ENCODE measurements at regions not wholly inside any gene's neighbourhood (a gene's known extent, or its start where the extent isn't known, plus 50 kb on each side); places are given as distances from the start of the nearest gene placed in this dataset.

DNA sequence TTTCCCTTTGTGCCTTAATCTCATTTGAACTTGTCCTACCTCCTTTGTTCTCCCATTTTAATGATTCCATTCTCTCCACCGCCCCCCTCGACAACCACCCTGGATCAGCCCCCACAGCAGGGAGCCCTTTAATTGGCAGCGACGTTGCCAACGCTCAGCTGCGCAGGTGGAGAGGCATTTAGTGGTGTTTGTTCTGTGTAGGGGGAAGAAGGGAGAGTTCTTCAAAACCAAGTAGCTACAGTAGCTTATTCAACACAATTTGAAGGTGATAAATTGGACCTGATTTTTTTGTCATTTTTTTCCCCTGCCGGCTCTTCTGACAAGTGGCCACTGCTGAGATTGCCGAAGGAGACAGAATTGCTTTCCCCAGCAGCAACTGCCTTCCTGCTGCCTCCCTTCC, 499.1 kb downstream of the CDK5RAP2 start:
- TF ChIP-seq, protein P1, sequence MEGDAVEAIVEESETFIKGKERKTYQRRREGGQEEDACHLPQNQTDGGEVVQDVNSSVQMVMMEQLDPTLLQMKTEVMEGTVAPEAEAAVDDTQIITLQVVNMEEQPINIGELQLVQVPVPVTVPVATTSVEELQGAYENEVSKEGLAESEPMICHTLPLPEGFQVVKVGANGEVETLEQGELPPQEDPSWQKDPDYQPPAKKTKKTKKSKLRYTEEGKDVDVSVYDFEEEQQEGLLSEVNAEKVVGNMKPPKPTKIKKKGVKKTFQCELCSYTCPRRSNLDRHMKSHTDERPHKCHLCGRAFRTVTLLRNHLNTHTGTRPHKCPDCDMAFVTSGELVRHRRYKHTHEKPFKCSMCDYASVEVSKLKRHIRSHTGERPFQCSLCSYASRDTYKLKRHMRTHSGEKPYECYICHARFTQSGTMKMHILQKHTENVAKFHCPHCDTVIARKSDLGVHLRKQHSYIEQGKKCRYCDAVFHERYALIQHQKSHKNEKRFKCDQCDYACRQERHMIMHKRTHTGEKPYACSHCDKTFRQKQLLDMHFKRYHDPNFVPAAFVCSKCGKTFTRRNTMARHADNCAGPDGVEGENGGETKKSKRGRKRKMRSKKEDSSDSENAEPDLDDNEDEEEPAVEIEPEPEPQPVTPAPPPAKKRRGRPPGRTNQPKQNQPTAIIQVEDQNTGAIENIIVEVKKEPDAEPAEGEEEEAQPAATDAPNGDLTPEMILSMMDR (conservative IDR thresholded peaks at IDR 0.05; ENCODE audit: low read depth, low read length) = no peak
- TF ChIP-seq EZH2 (IDR thresholded peaks at IDR 0.05; ENCODE audit: borderline replicate concordance, low read depth, low read length, poor library complexity, severe bottlenecking) = no peak
